ENCODE measurements at regions not wholly inside any gene's neighbourhood (a gene's known extent, or its start where the extent isn't known, plus 50 kb on each side); places are given as distances from the start of the nearest gene placed in this dataset.

GRCh38 chr3:9301091-9301490 lies 51.6 kb upstream of the SRGAP3 start:
- no peak for ATAC-seq

GRCh38 chr3:9301798-9302197 lies 52.4 kb upstream of the SRGAP3 start:
- ATAC-seq, result peak; percentile 91

- peak; percentile 86 for ATAC-seq
Observed at GRCh38 chr3:9302425-9303181, 53.2 kb upstream of the SRGAP3 start.

GRCh38 chr3:9308298-9308990 lies 54.4 kb upstream of the THUMPD3 start:
- ATAC-seq, result no peak

- ATAC-seq, result no peak
Observed at GRCh38 chr3:9310043-9310442, 52.8 kb upstream of the THUMPD3 start.

GRCh38 chr3:9311228-9311627 lies 51.6 kb upstream of the THUMPD3 start:
- ATAC-seq, result no peak

Data from esophagus mucosa (tissue), 1 donor.